ENCODE measurements at regions not wholly inside any gene's neighbourhood (a gene's known extent, or its start where the extent isn't known, plus 50 kb on each side); places are given as distances from the start of the nearest gene placed in this dataset.

DNA sequence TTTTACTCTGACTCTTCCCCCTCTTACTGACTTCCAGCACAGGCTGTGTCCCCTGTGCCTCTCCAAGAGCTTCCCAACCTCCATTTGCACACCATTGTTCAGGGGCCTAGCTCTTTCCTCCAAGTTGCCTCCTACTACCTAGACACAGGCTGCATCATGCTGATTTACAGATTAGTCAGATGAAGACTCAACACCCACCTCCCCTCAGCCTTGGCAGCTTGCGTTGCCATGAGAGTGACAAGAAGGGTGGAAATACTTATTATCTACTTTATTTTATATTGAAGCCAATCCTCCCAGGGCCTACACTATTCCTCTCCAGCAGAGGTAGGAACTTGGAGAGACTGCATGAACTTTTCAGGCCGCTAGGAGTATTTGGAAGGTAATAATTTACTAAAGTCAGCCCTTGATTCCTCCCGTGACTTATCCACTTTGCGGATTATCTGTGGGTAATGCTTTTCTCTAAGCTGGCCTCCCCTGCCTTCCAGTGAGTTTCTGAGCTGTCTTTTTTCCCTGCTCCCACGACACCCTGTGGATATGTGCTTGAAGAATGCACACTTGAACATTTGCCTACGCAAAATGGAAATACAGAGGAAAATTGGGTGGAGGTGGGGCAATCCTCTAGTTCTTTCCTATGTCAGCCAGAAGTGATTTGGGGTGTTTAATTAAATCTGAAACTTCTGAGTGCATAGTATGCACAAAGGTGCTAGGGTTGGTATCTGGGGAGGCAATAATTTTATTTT is 74.1 kb upstream of the TMEM164 start:
- Histone ChIP-seq H3K27me3 (ENCODE audit: control insufficient read depth, insufficient read depth, low read length) (no peaks in the 10 kb centered on the region), H3K27ac (ENCODE audit: low read length) (no peak overlapping the region), H3K4me3 (ENCODE audit: low read depth in 2 of 2, low read length in 2 of 2) (no peak overlapping the region), H3K4me1 (ENCODE audit: control insufficient read depth, insufficient read depth, low read length) (no peaks in the 10 kb centered on the region), H3K9me3 (ENCODE audit: control insufficient read depth, insufficient read depth, low read depth, low read length) (no peaks in the 10 kb centered on the region), H3K36me3 (ENCODE audit: control insufficient read depth, insufficient read depth, low read length) (no peaks in the 10 kb centered on the region)
- TF ChIP-seq, protein P1, sequence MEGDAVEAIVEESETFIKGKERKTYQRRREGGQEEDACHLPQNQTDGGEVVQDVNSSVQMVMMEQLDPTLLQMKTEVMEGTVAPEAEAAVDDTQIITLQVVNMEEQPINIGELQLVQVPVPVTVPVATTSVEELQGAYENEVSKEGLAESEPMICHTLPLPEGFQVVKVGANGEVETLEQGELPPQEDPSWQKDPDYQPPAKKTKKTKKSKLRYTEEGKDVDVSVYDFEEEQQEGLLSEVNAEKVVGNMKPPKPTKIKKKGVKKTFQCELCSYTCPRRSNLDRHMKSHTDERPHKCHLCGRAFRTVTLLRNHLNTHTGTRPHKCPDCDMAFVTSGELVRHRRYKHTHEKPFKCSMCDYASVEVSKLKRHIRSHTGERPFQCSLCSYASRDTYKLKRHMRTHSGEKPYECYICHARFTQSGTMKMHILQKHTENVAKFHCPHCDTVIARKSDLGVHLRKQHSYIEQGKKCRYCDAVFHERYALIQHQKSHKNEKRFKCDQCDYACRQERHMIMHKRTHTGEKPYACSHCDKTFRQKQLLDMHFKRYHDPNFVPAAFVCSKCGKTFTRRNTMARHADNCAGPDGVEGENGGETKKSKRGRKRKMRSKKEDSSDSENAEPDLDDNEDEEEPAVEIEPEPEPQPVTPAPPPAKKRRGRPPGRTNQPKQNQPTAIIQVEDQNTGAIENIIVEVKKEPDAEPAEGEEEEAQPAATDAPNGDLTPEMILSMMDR (IDR thresholded peaks at IDR 0.05), result no peak
- TF ChIP-seq SIN3A (IDR thresholded peaks at IDR 0.05; ENCODE audit: borderline replicate concordance, insufficient read depth, low read depth, low read length), result no peak
- TF ChIP-seq, protein P2, sequence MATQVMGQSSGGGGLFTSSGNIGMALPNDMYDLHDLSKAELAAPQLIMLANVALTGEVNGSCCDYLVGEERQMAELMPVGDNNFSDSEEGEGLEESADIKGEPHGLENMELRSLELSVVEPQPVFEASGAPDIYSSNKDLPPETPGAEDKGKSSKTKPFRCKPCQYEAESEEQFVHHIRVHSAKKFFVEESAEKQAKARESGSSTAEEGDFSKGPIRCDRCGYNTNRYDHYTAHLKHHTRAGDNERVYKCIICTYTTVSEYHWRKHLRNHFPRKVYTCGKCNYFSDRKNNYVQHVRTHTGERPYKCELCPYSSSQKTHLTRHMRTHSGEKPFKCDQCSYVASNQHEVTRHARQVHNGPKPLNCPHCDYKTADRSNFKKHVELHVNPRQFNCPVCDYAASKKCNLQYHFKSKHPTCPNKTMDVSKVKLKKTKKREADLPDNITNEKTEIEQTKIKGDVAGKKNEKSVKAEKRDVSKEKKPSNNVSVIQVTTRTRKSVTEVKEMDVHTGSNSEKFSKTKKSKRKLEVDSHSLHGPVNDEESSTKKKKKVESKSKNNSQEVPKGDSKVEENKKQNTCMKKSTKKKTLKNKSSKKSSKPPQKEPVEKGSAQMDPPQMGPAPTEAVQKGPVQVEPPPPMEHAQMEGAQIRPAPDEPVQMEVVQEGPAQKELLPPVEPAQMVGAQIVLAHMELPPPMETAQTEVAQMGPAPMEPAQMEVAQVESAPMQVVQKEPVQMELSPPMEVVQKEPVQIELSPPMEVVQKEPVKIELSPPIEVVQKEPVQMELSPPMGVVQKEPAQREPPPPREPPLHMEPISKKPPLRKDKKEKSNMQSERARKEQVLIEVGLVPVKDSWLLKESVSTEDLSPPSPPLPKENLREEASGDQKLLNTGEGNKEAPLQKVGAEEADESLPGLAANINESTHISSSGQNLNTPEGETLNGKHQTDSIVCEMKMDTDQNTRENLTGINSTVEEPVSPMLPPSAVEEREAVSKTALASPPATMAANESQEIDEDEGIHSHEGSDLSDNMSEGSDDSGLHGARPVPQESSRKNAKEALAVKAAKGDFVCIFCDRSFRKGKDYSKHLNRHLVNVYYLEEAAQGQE (IDR thresholded peaks at IDR 0.05; ENCODE audit: insufficient read depth in 1 of 2, low read depth in 2 of 2, low read length in 1 of 2), result no peak
- DNase-seq (ENCODE audit: low read depth, low spot score) (no peak), ATAC-seq (no peak)
- in situ Hi-C loops (cut with HindIII; ENCODE audit: low pct_unique_long_range_greater_than_20kb, low sequenced_read_pairs), result no loop called here
- ChIA-PET POLR2A (no interaction called here), CTCF (no interaction called here)
- intact Hi-C loops (cut with micrococcal nuclease; ENCODE audit: unreplicated experiment), result no loop called here
- BruUV-seq (replicated peaks), result no TSS peak

DNA sequence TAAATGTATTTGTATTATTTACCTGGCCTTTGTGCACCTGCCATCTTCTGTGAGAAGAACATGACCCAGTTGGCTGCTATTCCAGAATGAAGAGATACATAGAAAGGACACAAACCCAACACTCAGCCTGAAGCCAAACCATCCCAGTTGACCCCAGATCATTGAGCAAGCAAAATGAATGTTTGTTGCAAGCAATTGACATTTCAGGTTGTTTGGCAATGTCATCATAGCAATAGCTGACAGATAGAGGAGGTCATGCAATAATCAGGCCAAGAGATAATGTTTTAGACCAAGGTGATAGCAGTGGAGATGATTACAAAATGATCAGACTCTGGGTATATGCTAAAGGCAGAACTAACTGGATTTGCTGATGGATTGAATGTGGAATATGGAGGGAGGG is 71.2 kb upstream of the TMEM164 start:
- CTCF ChIA-PET, result no interaction called here
- no peak for DNase-seq (ENCODE audit: low read depth, low spot score)
- POLR2A ChIA-PET, result no interaction called here
- intact Hi-C loops (cut with micrococcal nuclease; ENCODE audit: unreplicated experiment), result no loop called here
- Histone ChIP-seq H3K9me3 (ENCODE audit: control insufficient read depth, insufficient read depth, low read depth, low read length) (no peaks in the 10 kb centered on the region), H3K4me1 (ENCODE audit: control insufficient read depth, insufficient read depth, low read length) (no peaks in the 10 kb centered on the region), H3K36me3 (ENCODE audit: control insufficient read depth, insufficient read depth, low read length) (no peaks in the 10 kb centered on the region), H3K27me3 (ENCODE audit: control insufficient read depth, insufficient read depth, low read length) (peaks cover 2% of the 10 kb centered on the region; the same call in 1 of the 2 replicates), H3K27ac (ENCODE audit: low read length) (no peak overlapping the region), H3K4me3 (ENCODE audit: low read depth in 2 of 2, low read length in 2 of 2) (no peak overlapping the region)
- TF ChIP-seq, protein P1 (IDR thresholded peaks at IDR 0.05), result no peak
- BruUV-seq (replicated peaks), result no TSS peak
- ATAC-seq, result no peak
- in situ Hi-C loops (cut with HindIII; ENCODE audit: low pct_unique_long_range_greater_than_20kb, low sequenced_read_pairs), result no loop called here

DNA sequence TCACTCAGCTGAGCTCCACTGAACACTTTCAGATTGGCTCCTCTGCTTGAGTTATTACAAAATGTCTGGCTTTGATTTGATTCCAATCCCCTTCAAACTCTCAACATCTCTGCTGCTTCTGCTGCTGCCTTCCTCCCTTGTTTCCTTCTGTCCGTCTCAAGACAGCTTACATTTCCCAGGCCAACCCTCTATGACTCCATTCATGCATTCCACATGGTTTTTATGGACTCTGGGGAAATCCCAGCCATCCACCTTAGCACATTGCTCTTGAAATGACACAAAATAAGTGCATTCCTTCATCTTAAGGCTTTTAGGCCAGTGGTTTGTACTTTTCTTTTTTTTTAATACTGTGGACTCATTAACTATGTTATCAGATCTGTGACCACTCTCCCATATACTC is 68.5 kb upstream of the TMEM164 start:
- TF ChIP-seq TCF7L2 (IDR thresholded peaks at IDR 0.05; ENCODE audit: low read depth, low read length) (no peak), POLR2AphosphoS5 (IDR thresholded peaks at IDR 0.05; ENCODE audit: low read depth, low read length) (no peak), SIN3A (IDR thresholded peaks at IDR 0.05; ENCODE audit: borderline replicate concordance, insufficient read depth, low read depth, low read length) (no peak)
- TF ChIP-seq, protein P2 (IDR thresholded peaks at IDR 0.05; ENCODE audit: insufficient read depth in 1 of 2, low read depth in 2 of 2, low read length in 1 of 2), result no peak
- TF ChIP-seq, protein P1 (IDR thresholded peaks at IDR 0.05), result no peak
- CTCF ChIA-PET, result no interaction called here
- in situ Hi-C loops (cut with HindIII; ENCODE audit: low pct_unique_long_range_greater_than_20kb, low sequenced_read_pairs), result no loop called here
- BruUV-seq (replicated peaks), result no TSS peak
- no peak for DNase-seq (ENCODE audit: low read depth, low spot score)
- no peak overlapping the region for H3K4me3 ChIP-seq (ENCODE audit: low read depth in 2 of 2, low read length in 2 of 2)
- H3K4me1 ChIP-seq (ENCODE audit: control insufficient read depth, insufficient read depth, low read length), result no peaks in the 10 kb centered on the region
- ATAC-seq, result no peak
- no peaks in the 10 kb centered on the region for H3K9me3 ChIP-seq (ENCODE audit: control insufficient read depth, insufficient read depth, low read depth, low read length)
- H3K36me3 ChIP-seq (ENCODE audit: control insufficient read depth, insufficient read depth, low read length), result no peaks in the 10 kb centered on the region
- intact Hi-C loops (cut with micrococcal nuclease; ENCODE audit: unreplicated experiment), result no loop called here
- POLR2A ChIA-PET, result no interaction called here
- H3K27me3 ChIP-seq (ENCODE audit: control insufficient read depth, insufficient read depth, low read length), result peaks cover 2% of the 10 kb centered on the region; the same call in 1 of the 2 replicates
- no peak overlapping the region for H3K27ac ChIP-seq (ENCODE audit: low read length)

Data from Panc1 (cell line).